Memory B cell (primary cell): ENCODE measurements at regions not wholly inside any gene's neighbourhood (a gene's known extent, or its start where the extent isn't known, plus 50 kb on each side); places are given as distances from the start of the nearest gene placed in this dataset.

Experiments
- ATAC-seq: fragments of 150-1000 bp; cut with Tn5 transposase; 2 replicates; pipeline ENCODE4 v1.10.0; 2021; ENCODE audit warnings: low read depth, mild to moderate bottlenecking, moderate library complexity
- DNase-seq, 2 donors: peaks; one replicate each; pipeline ENCODE4 v3.0.0; 2022; ENCODE audit warnings: low spot score in 2 of 2
- H3K27ac Mint-ChIP-seq: one replicate; pipeline ENCODE4 v1.8.0; 2022; ENCODE audit warnings: mild to moderate bottlenecking, moderate library complexity, mixed read lengths
- H3K27me3 Mint-ChIP-seq: one replicate; pipeline ENCODE4 v1.8.0; 2022; ENCODE audit warnings: mixed read lengths
- H3K36me3 Mint-ChIP-seq: one replicate; pipeline ENCODE4 v1.8.0; 2022; ENCODE audit warnings: mild to moderate bottlenecking, mixed read lengths
- H3K4me1 Mint-ChIP-seq: one replicate; pipeline ENCODE4 v1.8.0; 2022; ENCODE audit warnings: mixed read lengths
- H3K4me3 Mint-ChIP-seq: one replicate; pipeline ENCODE4 v1.8.0; 2022; ENCODE audit warnings: mild to moderate bottlenecking, moderate library complexity, mixed read lengths
- H3K9me3 Mint-ChIP-seq: one replicate; pipeline ENCODE4 v1.8.0; 2022; ENCODE audit warnings: mixed read lengths

GRCh38 chr2:23238011-23238657 is 146.8 kb upstream of the KLHL29 start:
- Mint-ChIP-seq H3K9me3 (no peaks in the 10 kb centered on the region), H3K27me3 (peaks cover 4% of the 10 kb centered on the region), H3K27ac (no peak overlapping the region), H3K4me1 (no peaks in the 10 kb centered on the region), H3K4me3 (no peak overlapping the region), H3K36me3 (no peaks in the 10 kb centered on the region)
- ATAC-seq (no peak), DNase-seq (no peak)

- H3K9me3 Mint-ChIP-seq, result no peaks in the 10 kb centered on the region
- no peak for ATAC-seq
These were observed 145.6 kb upstream of the KLHL29 start for GRCh38 chr2:23239374-23239773.

GRCh38 chr2:23241121-23241520 is 143.9 kb upstream of the KLHL29 start:
- no peaks in the 10 kb centered on the region for H3K9me3 Mint-ChIP-seq
- no peak overlapping the region for H3K27ac Mint-ChIP-seq
- no peak for ATAC-seq
- no peak overlapping the region for H3K4me3 Mint-ChIP-seq
- no peaks in the 10 kb centered on the region for H3K27me3 Mint-ChIP-seq
- no peaks in the 10 kb centered on the region for H3K4me1 Mint-ChIP-seq
- no peak for DNase-seq
- no peaks in the 10 kb centered on the region for H3K36me3 Mint-ChIP-seq

More at GRCh38 chr2:23239374-23239773, 145.6 kb upstream of the KLHL29 start:
- Mint-ChIP-seq H3K4me1 (no peaks in the 10 kb centered on the region), H3K4me3 (no peak overlapping the region), H3K27me3 (peaks cover under 1% of the 10 kb centered on the region), H3K27ac (no peak overlapping the region), H3K36me3 (no peaks in the 10 kb centered on the region)
- DNase-seq, result no peak

- Mint-ChIP-seq H3K36me3 (no peaks in the 10 kb centered on the region), H3K27ac (no peak overlapping the region)
These were observed 143.3 kb upstream of the KLHL29 start for GRCh38 chr2:23241611-23242245.

GRCh38 chr2:23243073-23243659 is 141.8 kb upstream of the KLHL29 start:
- H3K27me3 Mint-ChIP-seq, result no peaks in the 10 kb centered on the region
- DNase-seq (no peak), ATAC-seq (no peak)
- no peak overlapping the region for H3K4me3 Mint-ChIP-seq
- no peaks in the 10 kb centered on the region for H3K9me3 Mint-ChIP-seq
- H3K4me1 Mint-ChIP-seq, result no peaks in the 10 kb centered on the region
- no peaks in the 10 kb centered on the region for H3K36me3 Mint-ChIP-seq
- no peak overlapping the region for H3K27ac Mint-ChIP-seq

More at GRCh38 chr2:23241611-23242245, 143.3 kb upstream of the KLHL29 start:
- Mint-ChIP-seq H3K4me1 (no peaks in the 10 kb centered on the region), H3K4me3 (no peak overlapping the region), H3K27me3 (no peaks in the 10 kb centered on the region), H3K9me3 (no peaks in the 10 kb centered on the region)
- DNase-seq (no peak), ATAC-seq (no peak)

GRCh38 chr2:23244617-23245016 is 140.4 kb upstream of the KLHL29 start:
- Mint-ChIP-seq H3K27me3 (peaks cover 5% of the 10 kb centered on the region), H3K27ac (no peak overlapping the region), H3K36me3 (no peaks in the 10 kb centered on the region), H3K9me3 (no peaks in the 10 kb centered on the region), H3K4me1 (no peaks in the 10 kb centered on the region), H3K4me3 (no peak overlapping the region)
- DNase-seq (no peak), ATAC-seq (no peak)

GRCh38 chr2:23246992-23247683 is 137.8 kb upstream of the KLHL29 start:
- H3K36me3 Mint-ChIP-seq, result no peaks in the 10 kb centered on the region
- H3K4me3 Mint-ChIP-seq, result no peak overlapping the region
- no peaks in the 10 kb centered on the region for H3K9me3 Mint-ChIP-seq
- no peaks in the 10 kb centered on the region for H3K4me1 Mint-ChIP-seq
- DNase-seq (no peak), ATAC-seq (no peak)
- no peak overlapping the region for H3K27ac Mint-ChIP-seq
- peaks cover 14% of the 10 kb centered on the region for H3K27me3 Mint-ChIP-seq

GRCh38 chr2:23248667-23249066 is 136.3 kb upstream of the KLHL29 start:
- Mint-ChIP-seq H3K9me3 (no peaks in the 10 kb centered on the region), H3K27ac (no peak overlapping the region), H3K4me3 (no peak overlapping the region), H3K27me3 (peaks cover 14% of the 10 kb centered on the region), H3K36me3 (no peaks in the 10 kb centered on the region), H3K4me1 (no peaks in the 10 kb centered on the region)
- no peak for ATAC-seq
- DNase-seq, result no peak

GRCh38 chr2:23249348-23249747 is 135.6 kb upstream of the KLHL29 start:
- Mint-ChIP-seq H3K4me1 (no peaks in the 10 kb centered on the region), H3K4me3 (no peak overlapping the region), H3K27me3 (peaks cover 14% of the 10 kb centered on the region), H3K27ac (no peak overlapping the region), H3K9me3 (no peaks in the 10 kb centered on the region), H3K36me3 (no peaks in the 10 kb centered on the region)
- no peak for DNase-seq
- ATAC-seq, result no peak

- Mint-ChIP-seq H3K36me3 (no peaks in the 10 kb centered on the region), H3K27ac (no peak overlapping the region), H3K27me3 (peaks cover 14% of the 10 kb centered on the region), H3K4me1 (no peaks in the 10 kb centered on the region), H3K4me3 (no peak overlapping the region), H3K9me3 (no peaks in the 10 kb centered on the region)
- no peak for ATAC-seq
- DNase-seq, result no peak
These were observed 134.6 kb upstream of the KLHL29 start for GRCh38 chr2:23250371-23250770.

GRCh38 chr2:23256643-23257042 is 128.3 kb upstream of the KLHL29 start:
- no peak overlapping the region for H3K4me3 Mint-ChIP-seq
- ATAC-seq, result no peak
- no peaks in the 10 kb centered on the region for H3K4me1 Mint-ChIP-seq
- no peaks in the 10 kb centered on the region for H3K9me3 Mint-ChIP-seq
- no peaks in the 10 kb centered on the region for H3K36me3 Mint-ChIP-seq
- no peaks in the 10 kb centered on the region for H3K27me3 Mint-ChIP-seq
- no peak overlapping the region for H3K27ac Mint-ChIP-seq
- DNase-seq, result no peak

GRCh38 chr2:23260621-23261020 is 124.4 kb upstream of the KLHL29 start:
- ATAC-seq, result no peak
- H3K4me1 Mint-ChIP-seq, result no peaks in the 10 kb centered on the region
- no peaks in the 10 kb centered on the region for H3K27me3 Mint-ChIP-seq
- no peak for DNase-seq
- H3K9me3 Mint-ChIP-seq, result no peaks in the 10 kb centered on the region
- no peak overlapping the region for H3K4me3 Mint-ChIP-seq
- H3K36me3 Mint-ChIP-seq, result no peaks in the 10 kb centered on the region
- no peak overlapping the region for H3K27ac Mint-ChIP-seq

- ATAC-seq (no peak), DNase-seq (no peak)
- H3K27me3 Mint-ChIP-seq, result peaks cover 8% of the 10 kb centered on the region
- no peaks in the 10 kb centered on the region for H3K4me1 Mint-ChIP-seq
- H3K4me3 Mint-ChIP-seq, result no peak overlapping the region
- no peaks in the 10 kb centered on the region for H3K36me3 Mint-ChIP-seq
- H3K9me3 Mint-ChIP-seq, result no peaks in the 10 kb centered on the region
- no peak overlapping the region for H3K27ac Mint-ChIP-seq
These were observed 116.3 kb upstream of the KLHL29 start for GRCh38 chr2:23268467-23269263.

GRCh38 chr2:23269747-23270146 is 115.2 kb upstream of the KLHL29 start:
- no peak overlapping the region for H3K27ac Mint-ChIP-seq
- H3K4me1 Mint-ChIP-seq, result no peaks in the 10 kb centered on the region
- H3K36me3 Mint-ChIP-seq, result no peaks in the 10 kb centered on the region
- H3K27me3 Mint-ChIP-seq, result peaks cover 8% of the 10 kb centered on the region
- H3K4me3 Mint-ChIP-seq, result no peak overlapping the region
- ATAC-seq (no peak), DNase-seq (no peak)
- no peaks in the 10 kb centered on the region for H3K9me3 Mint-ChIP-seq
